ENCODE measurements at regions not wholly inside any gene's neighbourhood (a gene's known extent, or its start where the extent isn't known, plus 50 kb on each side); places are given as distances from the start of the nearest gene placed in this dataset.

DNA sequence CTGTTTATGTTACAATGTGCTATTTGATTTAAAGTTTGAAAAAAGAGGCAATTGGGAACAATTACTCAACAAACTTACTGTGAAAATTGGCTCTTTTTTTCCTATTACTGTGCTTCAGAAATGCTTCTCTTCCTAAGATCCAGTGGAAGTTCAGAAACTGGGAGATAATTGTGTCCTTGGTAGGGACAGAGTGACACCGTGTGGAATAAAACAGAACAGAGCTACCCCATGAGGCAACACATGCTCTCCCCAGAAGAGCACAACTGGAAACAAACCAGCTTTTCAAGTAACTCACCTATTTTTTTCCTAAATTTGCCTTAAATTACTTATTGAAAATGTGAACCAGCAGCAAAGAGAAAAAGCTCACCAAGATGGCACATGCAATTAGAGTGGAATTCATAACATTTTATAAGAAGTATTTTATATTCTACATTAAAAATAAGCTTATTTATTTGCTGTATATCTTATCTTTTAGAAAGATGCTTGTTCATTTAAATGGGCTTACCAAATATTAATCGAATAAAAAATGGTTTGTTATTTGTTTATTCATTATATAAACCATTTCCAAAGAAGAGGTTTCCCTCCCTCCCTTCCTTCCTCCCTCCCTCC lies 346.1 kb upstream of the ANKRD30A start:
- TF ChIP-seq, protein P1, sequence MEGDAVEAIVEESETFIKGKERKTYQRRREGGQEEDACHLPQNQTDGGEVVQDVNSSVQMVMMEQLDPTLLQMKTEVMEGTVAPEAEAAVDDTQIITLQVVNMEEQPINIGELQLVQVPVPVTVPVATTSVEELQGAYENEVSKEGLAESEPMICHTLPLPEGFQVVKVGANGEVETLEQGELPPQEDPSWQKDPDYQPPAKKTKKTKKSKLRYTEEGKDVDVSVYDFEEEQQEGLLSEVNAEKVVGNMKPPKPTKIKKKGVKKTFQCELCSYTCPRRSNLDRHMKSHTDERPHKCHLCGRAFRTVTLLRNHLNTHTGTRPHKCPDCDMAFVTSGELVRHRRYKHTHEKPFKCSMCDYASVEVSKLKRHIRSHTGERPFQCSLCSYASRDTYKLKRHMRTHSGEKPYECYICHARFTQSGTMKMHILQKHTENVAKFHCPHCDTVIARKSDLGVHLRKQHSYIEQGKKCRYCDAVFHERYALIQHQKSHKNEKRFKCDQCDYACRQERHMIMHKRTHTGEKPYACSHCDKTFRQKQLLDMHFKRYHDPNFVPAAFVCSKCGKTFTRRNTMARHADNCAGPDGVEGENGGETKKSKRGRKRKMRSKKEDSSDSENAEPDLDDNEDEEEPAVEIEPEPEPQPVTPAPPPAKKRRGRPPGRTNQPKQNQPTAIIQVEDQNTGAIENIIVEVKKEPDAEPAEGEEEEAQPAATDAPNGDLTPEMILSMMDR (IDR thresholded peaks at IDR 0.05; ENCODE audit: low read depth, low read length): no peak
- no peak for TF ChIP-seq POLR2A (IDR thresholded peaks at IDR 0.05; ENCODE audit: extremely low read depth, insufficient read length)
- TF ChIP-seq, protein P2, sequence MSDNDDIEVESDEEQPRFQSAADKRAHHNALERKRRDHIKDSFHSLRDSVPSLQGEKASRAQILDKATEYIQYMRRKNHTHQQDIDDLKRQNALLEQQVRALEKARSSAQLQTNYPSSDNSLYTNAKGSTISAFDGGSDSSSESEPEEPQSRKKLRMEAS (IDR thresholded peaks at IDR 0.05; ENCODE audit: low read depth, low read length): 0 out of 2 replicates have a peak, but pooled peaks have one; percentile 27
